GM19455 (cell line): ENCODE measurements at regions not wholly inside any gene's neighbourhood (a gene's known extent, or its start where the extent isn't known, plus 50 kb on each side); places are given as distances from the start of the nearest gene placed in this dataset.
"Not testable (repeated sequence)": the region's sequence is repeated elsewhere in the genome, so short reads cannot be mapped to it uniquely, and the experiment has no call there.

Experiments
- ATAC-seq: cut with Tn5 transposase; IDR thresholded peaks from one replicate; pipeline ENCODE4 v1.9.1; 2021; ENCODE audit not compliant: unreplicated experiment

- ATAC-seq: no peak
Measured at GRCh38 chr15:38726187-38726586, 161.6 kb upstream of the RASGRP1 start.

- ATAC-seq: no peak
Measured at GRCh38 chr15:38733331-38733730, 168.7 kb upstream of the RASGRP1 start.

- ATAC-seq: no peak
Measured at GRCh38 chr15:38740206-38740605, 175.6 kb upstream of the RASGRP1 start.

- no peak for ATAC-seq
Measured at GRCh38 chr15:38743147-38743546, 178.5 kb upstream of the RASGRP1 start.

- no peak for ATAC-seq
Measured at GRCh38 chr15:38745126-38745525, 180.5 kb upstream of the RASGRP1 start.

GRCh38 chr15:38745626-38746025 lies 181.0 kb upstream of the RASGRP1 start:
- ATAC-seq: no peak

- ATAC-seq: no peak
Measured at GRCh38 chr15:38746211-38746610, 181.6 kb upstream of the RASGRP1 start.

- ATAC-seq: no peak
Measured at GRCh38 chr15:38748710-38749109, 184.1 kb upstream of the RASGRP1 start.

GRCh38 chr15:38750786-38751185 lies 186.2 kb upstream of the RASGRP1 start:
- ATAC-seq: no peak

GRCh38 chr15:38755718-38756117 lies 191.1 kb upstream of the RASGRP1 start:
- ATAC-seq: no peak

- no peak for ATAC-seq
Measured at GRCh38 chr15:38756441-38756840, 191.8 kb upstream of the RASGRP1 start.

- ATAC-seq: no peak
Measured at GRCh38 chr15:38758043-38758442, 193.4 kb upstream of the RASGRP1 start.

GRCh38 chr15:38761681-38762080 lies 197.1 kb upstream of the RASGRP1 start:
- ATAC-seq: no peak

GRCh38 chr15:38768970-38769369 lies 204.4 kb upstream of the RASGRP1 start:
- ATAC-seq: no peak

GRCh38 chr15:38769492-38769891 lies 204.9 kb upstream of the RASGRP1 start:
- ATAC-seq: no peak

GRCh38 chr15:38774076-38774475 lies 209.5 kb upstream of the RASGRP1 start:
- not testable (repeated sequence) for ATAC-seq

GRCh38 chr15:38781196-38781595 lies 216.6 kb upstream of the RASGRP1 start:
- no peak for ATAC-seq

GRCh38 chr15:38782156-38782555 lies 217.5 kb upstream of the RASGRP1 start:
- ATAC-seq: no peak

- no peak for ATAC-seq
Measured at GRCh38 chr15:38788918-38789317, 224.3 kb upstream of the RASGRP1 start.

- no peak for ATAC-seq
Measured at GRCh38 chr15:38789566-38789965, 225.0 kb upstream of the RASGRP1 start.

- no peak for ATAC-seq
Measured at GRCh38 chr15:38793206-38793810, 228.7 kb upstream of the RASGRP1 start.

GRCh38 chr15:38795471-38796245 lies 231.0 kb upstream of the RASGRP1 start:
- no peak for ATAC-seq

- ATAC-seq: no peak
Measured at GRCh38 chr15:38796589-38796988, 232.0 kb upstream of the RASGRP1 start.
